OCI-LY7 (cell line): ENCODE measurements at regions not wholly inside any gene's neighbourhood (a gene's known extent, or its start where the extent isn't known, plus 50 kb on each side); places are given as distances from the start of the nearest gene placed in this dataset.

Experiments
- BruUV-seq: library from RNA; stranded (reverse); fragments of 400-500 nt; replicated peaks from 2 replicates; lab custom pipeline; 2021; lab: Mats Ljungman, UMichigan
- CTCF ChIA-PET: fragments of 300-600 bp; sonication (Branson Sonifier 250); formaldehyde crosslinking; loops from one replicate; lab custom pipeline; 2022; ENCODE audit warnings: antibody characterized with exemption; ENCODE audit not compliant: unreplicated experiment; lab: Charles Lee
- POLR2A ChIA-PET: fragments of 300-600 bp; sonication (Branson Sonifier 250); formaldehyde crosslinking; loops from one replicate; lab custom pipeline; 2022; ENCODE audit warnings: antibody characterized with exemption; lab: Charles Lee
- DNase-seq: peaks from one replicate; pipeline ENCODE4 v3.0.0-alpha.2; 2015; ENCODE audit warnings: low spot score
- H2AFZ ChIP-seq: fragments of 200-600 bp; sonication (generic), shearing (Covaris generic); 2 replicates; pipeline ENCODE4 v1.6.1; 2014; ENCODE audit warnings: mild to moderate bottlenecking, antibody characterized with exemption, low read length, moderate library complexity
- H3K27ac ChIP-seq: fragments of 200-600 bp; sonication (generic); 2 replicates; pipeline ENCODE4 v1.5.1; 2014; ENCODE audit warnings: mixed run types, low read depth, mild to moderate bottlenecking, moderate library complexity, low read length, inconsistent platforms; ENCODE audit not compliant: poor library complexity, severe bottlenecking
- H3K36me3 ChIP-seq: fragments of 200-600 bp; sonication (generic); 2 replicates; pipeline ENCODE4 v1.6.1; 2014; ENCODE audit warnings: mild to moderate bottlenecking, antibody characterized with exemption, low read length, moderate library complexity, mixed read lengths; ENCODE audit not compliant: insufficient read depth
- H3K4me1 ChIP-seq: fragments of 200-600 bp; sonication (generic); 2 replicates; pipeline ENCODE4 v1.5.1; 2014; ENCODE audit warnings: mild to moderate bottlenecking, low read length; ENCODE audit not compliant: insufficient read depth, poor library complexity, severe bottlenecking
- H3K4me2 ChIP-seq: fragments of 200-600 bp; sonication (generic); 2 replicates; pipeline ENCODE4 v1.6.1; 2014; ENCODE audit warnings: mild to moderate bottlenecking, low read length
- H3K4me3 ChIP-seq: fragments of 200-600 bp; sonication (generic); 2 replicates; pipeline ENCODE4 v1.5.1; 2014; ENCODE audit warnings: mild to moderate bottlenecking, low read depth, low read length; ENCODE audit not compliant: poor library complexity, severe bottlenecking
- H3K79me2 ChIP-seq: fragments of 200-600 bp; sonication (generic); 2 replicates; pipeline ENCODE4 v1.6.1; 2016; ENCODE audit warnings: low read depth, mild to moderate bottlenecking, low read length, moderate library complexity, mixed read lengths; ENCODE audit not compliant: insufficient read depth
- H3K9me2 ChIP-seq: fragments of 200-600 bp; sonication (generic); 2 replicates; pipeline ENCODE4 v1.6.1; 2016; ENCODE audit warnings: mild to moderate bottlenecking, low read length, mixed read lengths; ENCODE audit not compliant: insufficient read depth
- H3K9me3 ChIP-seq: fragments of 200-600 bp; sonication (generic); 2 replicates; pipeline ENCODE4 v1.6.1; 2014; ENCODE audit warnings: mild to moderate bottlenecking, mixed run types, low read length, mixed read lengths
- H4K20me1 ChIP-seq: fragments of 200-600 bp; sonication (generic); 2 replicates; pipeline ENCODE4 v1.6.1; 2014; ENCODE audit warnings: mild to moderate bottlenecking, antibody characterized with exemption, low read length, moderate library complexity, mixed read lengths; ENCODE audit not compliant: insufficient read depth
- EZH2phosphoT487 ChIP-seq: fragments of 200-600 bp; sonication (generic); IDR thresholded peaks from 2 replicates; pipeline ENCODE4 v1.6.1; 2018; ENCODE audit warnings: low read depth, borderline replicate concordance, mild to moderate bottlenecking, mixed run types, antibody characterized with exemption, low read length, moderate library complexity, mixed read lengths
- intact Hi-C: fragments of 100-400 bp; cut with micrococcal nuclease; formaldehyde crosslinking; loops from one replicate; pipeline ENCODE4 v1.10.0; 2022; ENCODE audit not compliant: unreplicated experiment
- TF ChIP-seq, protein P1 (sequence below): fragments of 200-600 bp; sonication (generic); conservative IDR thresholded peaks from 2 replicates; pipeline ENCODE4 v1.5.1; 2014; ENCODE audit warnings: mild to moderate bottlenecking, antibody characterized with exemption, low read length, moderate library complexity, mixed read lengths

GRCh38 chrY:19307627-19308026 lies 436.9 kb downstream of the KDM5D start:
- Histone ChIP-seq H3K79me2 (no peaks in the 10 kb centered on the region), H3K36me3 (no peaks in the 10 kb centered on the region), H3K9me3 (no peaks in the 10 kb centered on the region), H4K20me1 (no peaks in the 10 kb centered on the region), H3K4me1 (no peaks in the 10 kb centered on the region), H3K4me3 (no peak overlapping the region), H3K27ac (no peak overlapping the region), H3K9me2 (no peaks in the 10 kb centered on the region), H3K4me2 (no peak overlapping the region), H2AFZ (no peak overlapping the region)
- no peak for DNase-seq
- ChIA-PET CTCF (no interaction called here), POLR2A (no interaction called here)
- BruUV-seq = no TSS peak
- intact Hi-C loops = no loop called here
- TF ChIP-seq, protein P1, sequence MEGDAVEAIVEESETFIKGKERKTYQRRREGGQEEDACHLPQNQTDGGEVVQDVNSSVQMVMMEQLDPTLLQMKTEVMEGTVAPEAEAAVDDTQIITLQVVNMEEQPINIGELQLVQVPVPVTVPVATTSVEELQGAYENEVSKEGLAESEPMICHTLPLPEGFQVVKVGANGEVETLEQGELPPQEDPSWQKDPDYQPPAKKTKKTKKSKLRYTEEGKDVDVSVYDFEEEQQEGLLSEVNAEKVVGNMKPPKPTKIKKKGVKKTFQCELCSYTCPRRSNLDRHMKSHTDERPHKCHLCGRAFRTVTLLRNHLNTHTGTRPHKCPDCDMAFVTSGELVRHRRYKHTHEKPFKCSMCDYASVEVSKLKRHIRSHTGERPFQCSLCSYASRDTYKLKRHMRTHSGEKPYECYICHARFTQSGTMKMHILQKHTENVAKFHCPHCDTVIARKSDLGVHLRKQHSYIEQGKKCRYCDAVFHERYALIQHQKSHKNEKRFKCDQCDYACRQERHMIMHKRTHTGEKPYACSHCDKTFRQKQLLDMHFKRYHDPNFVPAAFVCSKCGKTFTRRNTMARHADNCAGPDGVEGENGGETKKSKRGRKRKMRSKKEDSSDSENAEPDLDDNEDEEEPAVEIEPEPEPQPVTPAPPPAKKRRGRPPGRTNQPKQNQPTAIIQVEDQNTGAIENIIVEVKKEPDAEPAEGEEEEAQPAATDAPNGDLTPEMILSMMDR = no peak
- no peak for TF ChIP-seq EZH2phosphoT487

- Histone ChIP-seq H3K4me1 (no peaks in the 10 kb centered on the region), H2AFZ (no peak overlapping the region), H3K9me3 (no peaks in the 10 kb centered on the region), H3K4me2 (no peak overlapping the region), H3K27ac (no peak overlapping the region), H4K20me1 (no peaks in the 10 kb centered on the region), H3K36me3 (no peaks in the 10 kb centered on the region), H3K4me3 (no peak overlapping the region), H3K9me2 (no peaks in the 10 kb centered on the region), H3K79me2 (no peaks in the 10 kb centered on the region)
- ChIA-PET POLR2A (no interaction called here), CTCF (no interaction called here)
- TF ChIP-seq, protein P1 = no peak
- no peak for TF ChIP-seq EZH2phosphoT487
- DNase-seq = no peak
- intact Hi-C loops = no loop called here
- no TSS peak for BruUV-seq
These were observed 441.4 kb downstream of the KDM5D start for GRCh38 chrY:19303136-19303535.

DNA sequence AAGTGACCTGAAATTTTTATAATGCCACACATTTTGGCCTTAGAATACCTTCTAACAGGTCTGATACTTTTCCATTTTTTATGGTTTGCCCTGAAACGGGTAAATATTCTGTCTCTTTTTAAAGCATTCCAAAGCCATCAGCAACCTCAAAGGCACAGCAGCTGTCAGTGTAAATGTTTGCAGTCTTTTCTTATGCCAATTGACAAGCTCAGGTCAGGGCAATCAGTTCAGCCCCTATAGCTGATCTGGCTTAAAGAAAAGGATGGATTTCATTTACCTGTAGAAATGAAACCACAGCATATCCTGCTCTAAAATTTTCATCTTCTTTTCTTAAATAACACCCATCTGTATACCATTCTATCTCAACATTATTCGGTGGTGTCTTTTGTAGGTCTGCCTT lies 453.6 kb downstream of the KDM5D start:
- DNase-seq = no peak
- H3K9me2 ChIP-seq = no peaks in the 10 kb centered on the region
- no peaks in the 10 kb centered on the region for H3K79me2 ChIP-seq
- H3K36me3 ChIP-seq = no peaks in the 10 kb centered on the region
- ChIA-PET CTCF (no interaction called here), POLR2A (no interaction called here)
- no peak overlapping the region for H3K4me3 ChIP-seq
- no peaks in the 10 kb centered on the region for H3K9me3 ChIP-seq
- no peak overlapping the region for H2AFZ ChIP-seq
- H3K4me2 ChIP-seq = no peak overlapping the region
- no peaks in the 10 kb centered on the region for H4K20me1 ChIP-seq
- no peaks in the 10 kb centered on the region for H3K4me1 ChIP-seq
- no peak overlapping the region for H3K27ac ChIP-seq
- intact Hi-C loops = no loop called here
- no TSS peak for BruUV-seq
- TF ChIP-seq EZH2phosphoT487 = no peak
- TF ChIP-seq, protein P1 = no peak
